ENCODE measurements at regions not wholly inside any gene's neighbourhood (a gene's known extent, or its start where the extent isn't known, plus 50 kb on each side); places are given as distances from the start of the nearest gene placed in this dataset.

DNA sequence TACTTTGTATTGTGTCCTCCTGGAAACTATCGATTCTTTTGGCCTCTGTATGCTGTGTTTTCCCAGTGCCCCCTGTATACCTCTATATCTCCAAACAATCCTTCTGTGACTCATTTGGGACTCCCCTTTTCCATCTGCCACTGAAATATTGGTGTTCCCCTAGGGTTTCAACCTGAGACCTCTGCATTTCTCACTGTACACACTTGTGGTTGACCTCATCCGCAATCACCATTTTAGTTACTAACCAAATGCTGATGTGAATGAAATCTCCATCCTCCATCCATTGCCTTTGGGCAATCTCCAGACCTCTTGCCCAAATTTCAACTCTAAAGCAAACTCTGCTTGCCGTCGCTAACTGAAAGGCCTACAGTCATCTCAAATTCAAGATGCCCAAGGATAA lies 190.6 kb upstream of the PLET1 start:
- no peak for TF ChIP-seq SIN3A (IDR thresholded peaks at IDR 0.05; ENCODE audit: borderline replicate concordance, low read depth, low read length)
- TF ChIP-seq, protein P1, sequence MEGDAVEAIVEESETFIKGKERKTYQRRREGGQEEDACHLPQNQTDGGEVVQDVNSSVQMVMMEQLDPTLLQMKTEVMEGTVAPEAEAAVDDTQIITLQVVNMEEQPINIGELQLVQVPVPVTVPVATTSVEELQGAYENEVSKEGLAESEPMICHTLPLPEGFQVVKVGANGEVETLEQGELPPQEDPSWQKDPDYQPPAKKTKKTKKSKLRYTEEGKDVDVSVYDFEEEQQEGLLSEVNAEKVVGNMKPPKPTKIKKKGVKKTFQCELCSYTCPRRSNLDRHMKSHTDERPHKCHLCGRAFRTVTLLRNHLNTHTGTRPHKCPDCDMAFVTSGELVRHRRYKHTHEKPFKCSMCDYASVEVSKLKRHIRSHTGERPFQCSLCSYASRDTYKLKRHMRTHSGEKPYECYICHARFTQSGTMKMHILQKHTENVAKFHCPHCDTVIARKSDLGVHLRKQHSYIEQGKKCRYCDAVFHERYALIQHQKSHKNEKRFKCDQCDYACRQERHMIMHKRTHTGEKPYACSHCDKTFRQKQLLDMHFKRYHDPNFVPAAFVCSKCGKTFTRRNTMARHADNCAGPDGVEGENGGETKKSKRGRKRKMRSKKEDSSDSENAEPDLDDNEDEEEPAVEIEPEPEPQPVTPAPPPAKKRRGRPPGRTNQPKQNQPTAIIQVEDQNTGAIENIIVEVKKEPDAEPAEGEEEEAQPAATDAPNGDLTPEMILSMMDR (CRISPR knock-in tag; IDR thresholded peaks at IDR 0.05): no peak
- TF ChIP-seq TAF1 (CRISPR knock-in tag; IDR thresholded peaks at IDR 0.05): no peak
- TF ChIP-seq, protein P2, sequence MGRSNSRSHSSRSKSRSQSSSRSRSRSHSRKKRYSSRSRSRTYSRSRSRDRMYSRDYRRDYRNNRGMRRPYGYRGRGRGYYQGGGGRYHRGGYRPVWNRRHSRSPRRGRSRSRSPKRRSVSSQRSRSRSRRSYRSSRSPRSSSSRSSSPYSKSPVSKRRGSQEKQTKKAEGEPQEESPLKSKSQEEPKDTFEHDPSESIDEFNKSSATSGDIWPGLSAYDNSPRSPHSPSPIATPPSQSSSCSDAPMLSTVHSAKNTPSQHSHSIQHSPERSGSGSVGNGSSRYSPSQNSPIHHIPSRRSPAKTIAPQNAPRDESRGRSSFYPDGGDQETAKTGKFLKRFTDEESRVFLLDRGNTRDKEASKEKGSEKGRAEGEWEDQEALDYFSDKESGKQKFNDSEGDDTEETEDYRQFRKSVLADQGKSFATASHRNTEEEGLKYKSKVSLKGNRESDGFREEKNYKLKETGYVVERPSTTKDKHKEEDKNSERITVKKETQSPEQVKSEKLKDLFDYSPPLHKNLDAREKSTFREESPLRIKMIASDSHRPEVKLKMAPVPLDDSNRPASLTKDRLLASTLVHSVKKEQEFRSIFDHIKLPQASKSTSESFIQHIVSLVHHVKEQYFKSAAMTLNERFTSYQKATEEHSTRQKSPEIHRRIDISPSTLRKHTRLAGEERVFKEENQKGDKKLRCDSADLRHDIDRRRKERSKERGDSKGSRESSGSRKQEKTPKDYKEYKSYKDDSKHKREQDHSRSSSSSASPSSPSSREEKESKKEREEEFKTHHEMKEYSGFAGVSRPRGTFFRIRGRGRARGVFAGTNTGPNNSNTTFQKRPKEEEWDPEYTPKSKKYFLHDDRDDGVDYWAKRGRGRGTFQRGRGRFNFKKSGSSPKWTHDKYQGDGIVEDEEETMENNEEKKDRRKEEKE (IDR thresholded peaks at IDR 0.05): no peak
- no peak for TF ChIP-seq ZNF549 (CRISPR knock-in tag; IDR thresholded peaks at IDR 0.05)
- TF ChIP-seq TCF12 (IDR thresholded peaks at IDR 0.05): no peak
- TF ChIP-seq TCF12 (CRISPR knock-in tag; IDR thresholded peaks at IDR 0.05): no peak
- TF ChIP-seq, protein P3, sequence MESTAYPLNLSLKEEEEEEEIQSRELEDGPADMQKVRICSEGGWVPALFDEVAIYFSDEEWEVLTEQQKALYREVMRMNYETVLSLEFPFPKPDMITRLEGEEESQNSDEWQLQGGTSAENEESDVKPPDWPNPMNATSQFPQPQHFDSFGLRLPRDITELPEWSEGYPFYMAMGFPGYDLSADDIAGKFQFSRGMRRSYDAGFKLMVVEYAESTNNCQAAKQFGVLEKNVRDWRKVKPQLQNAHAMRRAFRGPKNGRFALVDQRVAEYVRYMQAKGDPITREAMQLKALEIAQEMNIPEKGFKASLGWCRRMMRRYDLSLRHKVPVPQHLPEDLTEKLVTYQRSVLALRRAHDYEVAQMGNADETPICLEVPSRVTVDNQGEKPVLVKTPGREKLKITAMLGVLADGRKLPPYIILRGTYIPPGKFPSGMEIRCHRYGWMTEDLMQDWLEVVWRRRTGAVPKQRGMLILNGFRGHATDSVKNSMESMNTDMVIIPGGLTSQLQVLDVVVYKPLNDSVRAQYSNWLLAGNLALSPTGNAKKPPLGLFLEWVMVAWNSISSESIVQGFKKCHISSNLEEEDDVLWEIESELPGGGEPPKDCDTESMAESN (CRISPR knock-in tag; conservative IDR thresholded peaks at IDR 0.05): no peak
- no peak for TF ChIP-seq TCF7 (IDR thresholded peaks at IDR 0.05; ENCODE audit: low read depth)
- TF ChIP-seq, protein P4, sequence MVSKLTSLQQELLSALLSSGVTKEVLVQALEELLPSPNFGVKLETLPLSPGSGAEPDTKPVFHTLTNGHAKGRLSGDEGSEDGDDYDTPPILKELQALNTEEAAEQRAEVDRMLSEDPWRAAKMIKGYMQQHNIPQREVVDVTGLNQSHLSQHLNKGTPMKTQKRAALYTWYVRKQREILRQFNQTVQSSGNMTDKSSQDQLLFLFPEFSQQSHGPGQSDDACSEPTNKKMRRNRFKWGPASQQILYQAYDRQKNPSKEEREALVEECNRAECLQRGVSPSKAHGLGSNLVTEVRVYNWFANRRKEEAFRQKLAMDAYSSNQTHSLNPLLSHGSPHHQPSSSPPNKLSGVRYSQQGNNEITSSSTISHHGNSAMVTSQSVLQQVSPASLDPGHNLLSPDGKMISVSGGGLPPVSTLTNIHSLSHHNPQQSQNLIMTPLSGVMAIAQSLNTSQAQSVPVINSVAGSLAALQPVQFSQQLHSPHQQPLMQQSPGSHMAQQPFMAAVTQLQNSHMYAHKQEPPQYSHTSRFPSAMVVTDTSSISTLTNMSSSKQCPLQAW (CRISPR knock-in tag; IDR thresholded peaks at IDR 0.05): no peak
- TF ChIP-seq, protein P5, sequence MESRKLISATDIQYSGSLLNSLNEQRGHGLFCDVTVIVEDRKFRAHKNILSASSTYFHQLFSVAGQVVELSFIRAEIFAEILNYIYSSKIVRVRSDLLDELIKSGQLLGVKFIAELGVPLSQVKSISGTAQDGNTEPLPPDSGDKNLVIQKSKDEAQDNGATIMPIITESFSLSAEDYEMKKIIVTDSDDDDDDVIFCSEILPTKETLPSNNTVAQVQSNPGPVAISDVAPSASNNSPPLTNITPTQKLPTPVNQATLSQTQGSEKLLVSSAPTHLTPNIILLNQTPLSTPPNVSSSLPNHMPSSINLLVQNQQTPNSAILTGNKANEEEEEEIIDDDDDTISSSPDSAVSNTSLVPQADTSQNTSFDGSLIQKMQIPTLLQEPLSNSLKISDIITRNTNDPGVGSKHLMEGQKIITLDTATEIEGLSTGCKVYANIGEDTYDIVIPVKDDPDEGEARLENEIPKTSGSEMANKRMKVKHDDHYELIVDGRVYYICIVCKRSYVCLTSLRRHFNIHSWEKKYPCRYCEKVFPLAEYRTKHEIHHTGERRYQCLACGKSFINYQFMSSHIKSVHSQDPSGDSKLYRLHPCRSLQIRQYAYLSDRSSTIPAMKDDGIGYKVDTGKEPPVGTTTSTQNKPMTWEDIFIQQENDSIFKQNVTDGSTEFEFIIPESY (CRISPR knock-in tag; IDR thresholded peaks at IDR 0.05): no peak
- TF ChIP-seq, protein P6, sequence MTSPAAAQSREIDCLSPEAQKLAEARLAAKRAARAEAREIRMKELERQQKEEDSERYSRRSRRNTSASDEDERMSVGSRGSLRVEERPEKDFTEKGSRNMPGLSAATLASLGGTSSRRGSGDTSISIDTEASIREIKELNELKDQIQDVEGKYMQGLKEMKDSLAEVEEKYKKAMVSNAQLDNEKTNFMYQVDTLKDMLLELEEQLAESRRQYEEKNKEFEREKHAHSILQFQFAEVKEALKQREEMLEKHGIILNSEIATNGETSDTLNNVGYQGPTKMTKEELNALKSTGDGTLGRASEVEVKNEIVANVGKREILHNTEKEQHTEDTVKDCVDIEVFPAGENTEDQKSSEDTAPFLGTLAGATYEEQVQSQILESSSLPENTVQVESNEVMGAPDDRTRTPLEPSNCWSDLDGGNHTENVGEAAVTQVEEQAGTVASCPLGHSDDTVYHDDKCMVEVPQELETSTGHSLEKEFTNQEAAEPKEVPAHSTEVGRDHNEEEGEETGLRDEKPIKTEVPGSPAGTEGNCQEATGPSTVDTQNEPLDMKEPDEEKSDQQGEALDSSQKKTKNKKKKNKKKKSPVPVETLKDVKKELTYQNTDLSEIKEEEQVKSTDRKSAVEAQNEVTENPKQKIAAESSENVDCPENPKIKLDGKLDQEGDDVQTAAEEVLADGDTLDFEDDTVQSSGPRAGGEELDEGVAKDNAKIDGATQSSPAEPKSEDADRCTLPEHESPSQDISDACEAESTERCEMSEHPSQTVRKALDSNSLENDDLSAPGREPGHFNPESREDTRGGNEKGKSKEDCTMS (CRISPR knock-in tag; conservative IDR thresholded peaks at IDR 0.05): no peak
- TF ChIP-seq JUNB (CRISPR knock-in tag; IDR thresholded peaks at IDR 0.05; ENCODE audit: borderline replicate concordance): no peak

All from HepG2 (cell line).